ENCODE measurements at regions not wholly inside any gene's neighbourhood (a gene's known extent, or its start where the extent isn't known, plus 50 kb on each side); places are given as distances from the start of the nearest gene placed in this dataset.

DNA sequence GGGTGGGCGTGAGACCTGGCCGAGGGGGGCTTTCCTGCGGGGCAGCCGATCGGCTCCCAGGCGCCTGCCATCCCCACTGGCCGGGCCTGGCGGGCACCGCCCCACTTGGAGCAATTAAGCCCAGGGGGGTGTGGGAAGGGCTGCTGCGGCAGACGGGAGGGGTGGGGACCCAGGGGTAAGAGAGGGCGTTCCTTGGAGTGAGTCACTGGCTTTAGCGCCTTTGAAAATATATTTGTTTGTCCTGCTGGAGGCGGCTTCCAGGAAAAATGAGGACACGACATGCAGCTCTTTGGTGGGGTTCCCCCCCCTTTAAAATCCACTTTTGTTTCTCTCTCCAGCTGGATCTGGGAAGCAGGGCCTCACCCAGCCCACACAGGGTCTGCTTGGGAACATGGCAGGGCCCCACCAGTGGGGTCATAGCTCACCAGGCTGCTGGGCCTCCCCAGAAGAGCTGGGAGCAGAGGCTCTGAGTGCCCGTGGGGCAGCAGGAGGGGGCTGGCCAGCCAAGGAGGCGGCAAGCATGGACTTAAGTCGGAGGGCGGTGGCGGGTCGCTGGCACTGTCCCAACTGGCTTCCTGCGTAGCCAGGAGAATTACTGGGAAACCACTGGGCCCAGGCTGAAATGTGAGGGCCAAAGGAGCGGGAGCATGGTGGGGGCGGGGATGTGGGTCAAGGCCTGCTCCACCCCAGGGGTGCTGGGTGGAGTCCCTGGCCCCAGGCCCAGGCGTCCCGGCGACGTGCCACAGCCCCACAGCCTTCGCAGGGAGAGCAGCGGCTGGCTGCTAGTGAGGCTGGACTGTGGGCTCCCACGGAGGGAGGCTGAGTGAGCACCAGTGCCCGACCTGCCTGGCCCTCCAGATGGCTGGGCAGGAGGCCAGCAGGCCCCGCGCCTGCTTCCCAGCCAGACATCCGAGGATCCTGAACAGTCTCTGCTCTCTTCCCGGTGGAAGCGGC is 128.0 kb downstream of the RFLNA start:
- TF ChIP-seq, protein P1, sequence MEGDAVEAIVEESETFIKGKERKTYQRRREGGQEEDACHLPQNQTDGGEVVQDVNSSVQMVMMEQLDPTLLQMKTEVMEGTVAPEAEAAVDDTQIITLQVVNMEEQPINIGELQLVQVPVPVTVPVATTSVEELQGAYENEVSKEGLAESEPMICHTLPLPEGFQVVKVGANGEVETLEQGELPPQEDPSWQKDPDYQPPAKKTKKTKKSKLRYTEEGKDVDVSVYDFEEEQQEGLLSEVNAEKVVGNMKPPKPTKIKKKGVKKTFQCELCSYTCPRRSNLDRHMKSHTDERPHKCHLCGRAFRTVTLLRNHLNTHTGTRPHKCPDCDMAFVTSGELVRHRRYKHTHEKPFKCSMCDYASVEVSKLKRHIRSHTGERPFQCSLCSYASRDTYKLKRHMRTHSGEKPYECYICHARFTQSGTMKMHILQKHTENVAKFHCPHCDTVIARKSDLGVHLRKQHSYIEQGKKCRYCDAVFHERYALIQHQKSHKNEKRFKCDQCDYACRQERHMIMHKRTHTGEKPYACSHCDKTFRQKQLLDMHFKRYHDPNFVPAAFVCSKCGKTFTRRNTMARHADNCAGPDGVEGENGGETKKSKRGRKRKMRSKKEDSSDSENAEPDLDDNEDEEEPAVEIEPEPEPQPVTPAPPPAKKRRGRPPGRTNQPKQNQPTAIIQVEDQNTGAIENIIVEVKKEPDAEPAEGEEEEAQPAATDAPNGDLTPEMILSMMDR (IDR thresholded peaks at IDR 0.05; ENCODE audit: low read length): no peak
- TF ChIP-seq EZH2 (optimal IDR thresholded peaks at IDR 0.05; ENCODE audit: low read depth, low read length) (no peak), EZH2phosphoT487 (IDR thresholded peaks at IDR 0.05; ENCODE audit: low read length) (no peak)
